ENCODE measurements at regions not wholly inside any gene's neighbourhood (a gene's known extent, or its start where the extent isn't known, plus 50 kb on each side); places are given as distances from the start of the nearest gene placed in this dataset.

- DNase-seq: no peak
These were observed 1475.4 kb downstream of the BRD1 start for GRCh38 chr22:48352086-48352911.

DNA sequence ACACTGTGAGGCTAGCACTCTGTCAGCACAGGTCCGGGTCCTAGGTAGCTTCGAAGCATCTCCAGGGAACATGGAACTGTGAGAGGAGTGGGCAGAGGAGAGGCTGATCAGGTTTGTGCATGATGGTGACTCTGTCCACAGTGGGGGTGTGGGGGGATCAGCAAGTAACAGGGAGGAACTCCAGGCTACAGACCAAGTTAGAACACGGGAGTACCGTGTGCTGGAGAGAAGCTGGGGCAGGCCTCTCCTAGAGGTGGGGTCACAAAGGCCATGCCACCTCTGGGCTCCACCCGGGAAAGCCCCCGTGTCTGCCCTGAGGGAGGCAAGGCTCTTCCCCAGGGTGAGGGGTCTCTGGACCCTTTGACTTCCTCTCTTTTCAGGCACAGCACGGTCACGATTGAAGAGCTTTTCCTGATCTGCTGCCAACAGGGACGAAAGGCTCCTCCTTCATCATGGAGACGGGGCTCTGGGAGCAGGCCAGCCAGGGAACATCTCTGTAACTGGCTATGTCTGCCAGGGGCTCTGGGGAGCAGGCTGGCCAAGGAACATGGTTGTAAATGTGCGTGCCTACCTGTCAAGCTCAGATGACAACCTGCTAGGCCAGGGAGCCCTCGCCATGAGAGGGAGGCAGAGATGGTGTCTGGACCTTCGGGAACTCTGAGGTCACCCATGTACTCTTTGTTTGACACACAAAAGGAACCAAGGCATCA is 1476.1 kb downstream of the BRD1 start:
- no peak for DNase-seq

GRCh38 chr22:48350456-48350855 is 1477.2 kb downstream of the BRD1 start:
- no peak for DNase-seq

GRCh38 chr22:48348855-48349254 is 1478.8 kb downstream of the BRD1 start:
- DNase-seq: no peak

DNA sequence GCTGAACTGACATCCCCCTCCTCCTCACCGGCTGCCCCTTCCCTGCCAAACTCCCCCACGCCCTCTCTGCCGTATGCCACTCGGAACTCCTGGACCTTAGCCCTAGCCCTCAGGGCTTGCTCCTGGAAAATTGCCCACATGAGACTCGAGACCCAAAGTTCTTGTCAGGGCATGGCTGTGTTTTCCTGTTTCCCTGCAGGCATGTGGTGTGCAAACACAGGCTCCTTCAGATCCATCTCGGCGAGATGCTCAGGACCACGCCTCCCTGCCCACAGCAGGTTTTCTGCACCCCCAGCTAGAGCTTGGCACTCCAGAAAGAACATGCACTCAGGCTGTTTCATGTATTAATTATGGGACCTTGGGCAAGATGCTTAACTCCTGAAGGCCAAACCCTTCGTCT is 1480.4 kb downstream of the BRD1 start:
- DNase-seq: no peak

GRCh38 chr22:48346911-48347310 is 1480.8 kb downstream of the BRD1 start:
- no peak for DNase-seq

DNA sequence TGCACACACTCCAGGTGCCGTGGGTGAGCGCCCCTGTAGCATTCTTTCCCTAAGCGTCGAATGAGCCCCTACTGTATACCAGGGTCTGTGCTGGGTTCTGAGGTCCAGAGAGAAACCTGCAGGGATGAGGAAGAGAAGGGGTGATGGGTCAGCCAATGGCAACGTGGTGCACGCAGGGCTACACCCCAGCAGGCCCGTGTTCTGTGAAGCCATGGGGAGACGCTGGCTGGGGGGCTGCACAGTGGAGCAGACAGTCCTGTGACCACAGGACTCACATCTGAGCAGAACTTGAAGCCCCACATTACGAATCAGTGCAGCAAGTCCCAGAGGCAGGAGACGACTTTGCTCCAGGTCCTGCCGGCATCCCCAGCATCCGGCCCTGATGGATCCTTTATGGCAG is 1481.4 kb downstream of the BRD1 start:
- no peak for DNase-seq

GRCh38 chr22:48345631-48346030 is 1482.0 kb downstream of the BRD1 start:
- no peak for DNase-seq

DNA sequence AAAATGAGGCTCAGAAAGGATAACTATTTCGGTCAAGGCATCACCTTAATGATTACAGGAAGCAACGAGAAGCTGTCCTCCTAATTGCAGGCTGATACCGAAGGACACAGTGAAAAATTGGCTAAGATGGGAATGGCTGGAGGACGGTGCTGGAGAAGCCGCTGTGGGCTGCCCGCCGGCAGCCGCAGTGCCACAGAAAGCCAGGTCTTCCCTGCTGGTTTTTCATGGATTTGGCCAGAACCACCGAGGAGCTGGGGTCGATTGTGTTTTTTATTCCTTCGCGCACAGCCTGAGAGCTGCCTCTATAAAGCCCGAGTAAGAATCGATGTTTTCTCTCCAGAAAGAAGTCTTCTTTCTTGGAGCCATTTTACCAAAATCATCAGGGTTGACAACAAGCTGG is 1484.2 kb downstream of the BRD1 start:
- DNase-seq: no peak

GRCh38 chr22:48342732-48343131 is 1484.9 kb downstream of the BRD1 start:
- DNase-seq: no peak

- DNase-seq: no peak
These were observed 1485.7 kb downstream of the BRD1 start for GRCh38 chr22:48342016-48342415.

GRCh38 chr22:48340727-48341709 is 1486.7 kb downstream of the BRD1 start:
- DNase-seq: no peak

DNA sequence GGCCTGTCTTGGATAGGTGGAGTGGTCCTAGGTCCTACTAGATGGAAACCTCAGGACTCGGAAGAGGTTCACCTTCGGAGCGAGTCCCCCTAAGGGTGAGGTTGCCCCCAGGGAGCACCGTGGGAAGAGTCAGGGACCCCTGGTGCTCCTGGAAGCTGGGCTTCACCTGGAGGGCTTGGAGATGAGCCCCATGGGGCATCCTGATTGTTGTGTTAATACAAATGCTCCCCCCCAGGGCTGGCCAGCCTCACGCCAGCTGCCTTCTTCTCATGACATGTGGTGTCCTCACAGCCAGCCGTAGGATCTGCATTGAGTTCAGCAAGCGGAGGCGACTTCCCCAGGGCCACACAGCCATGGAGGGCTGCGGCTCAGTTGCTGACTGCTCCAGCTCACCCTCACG is 1487.5 kb downstream of the BRD1 start:
- DNase-seq: no peak

- no peak for DNase-seq
These were observed 1488.6 kb downstream of the BRD1 start for GRCh38 chr22:48338793-48339705.

GRCh38 chr22:48337957-48338792 is 1489.5 kb downstream of the BRD1 start:
- no peak for DNase-seq

- no peak for DNase-seq
These were observed 1491.2 kb downstream of the BRD1 start for GRCh38 chr22:48336339-48337060.

DNA sequence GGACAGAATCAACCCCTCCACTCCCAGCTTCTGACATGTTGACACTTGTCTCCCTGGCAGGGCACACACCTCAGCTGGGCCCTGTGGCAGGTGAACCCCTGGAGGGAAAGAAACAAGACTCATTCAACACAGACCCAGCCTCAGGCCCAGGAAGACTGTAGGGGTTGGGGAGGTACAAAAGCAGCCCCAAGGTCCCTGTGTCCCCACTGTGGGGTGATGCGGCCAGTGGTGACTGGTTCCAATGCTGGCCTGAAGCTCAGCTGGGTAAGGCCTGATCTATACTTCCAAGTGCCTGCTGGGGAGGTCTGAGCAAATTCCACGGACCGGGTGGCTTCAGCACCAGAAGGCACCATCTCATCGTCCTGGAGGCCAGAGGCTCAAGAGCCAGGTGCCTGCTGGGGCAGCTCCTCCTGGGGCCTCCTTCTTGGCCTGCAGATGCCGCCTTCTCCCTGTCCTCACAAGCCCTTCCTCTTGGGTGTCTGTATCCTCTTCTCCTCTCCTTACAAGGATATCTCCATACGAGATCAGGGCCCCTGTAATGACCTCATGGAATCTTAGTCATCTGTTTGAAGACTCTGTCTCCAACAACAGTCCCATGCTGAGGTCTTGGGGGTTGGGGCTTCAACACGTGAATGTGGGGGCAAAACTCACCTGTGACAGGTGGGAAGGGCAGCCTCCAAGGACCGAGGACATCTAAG is 1492.1 kb downstream of the BRD1 start:
- DNase-seq: no peak

DNA sequence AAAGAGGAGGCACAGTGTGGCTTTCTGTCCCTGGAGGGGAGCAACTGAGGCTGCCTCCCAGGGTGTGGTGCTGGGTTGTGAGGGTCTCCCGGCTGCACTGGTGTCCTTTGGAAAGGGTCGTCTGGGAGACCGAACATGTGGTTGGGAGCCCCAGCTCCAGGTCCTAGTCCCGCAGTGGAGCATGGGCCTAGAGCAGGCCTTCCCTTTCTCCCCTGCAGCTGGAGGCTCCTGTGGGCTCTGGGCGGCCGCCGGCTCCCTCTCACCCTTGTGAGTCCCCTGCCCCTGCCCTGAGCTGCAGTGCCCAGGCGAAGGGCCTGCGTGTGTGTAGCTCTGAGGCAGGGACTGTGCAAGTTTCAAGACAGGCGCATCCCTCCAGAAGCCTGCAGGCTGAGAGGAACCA is 1492.7 kb downstream of the BRD1 start:
- no peak for DNase-seq

DNA sequence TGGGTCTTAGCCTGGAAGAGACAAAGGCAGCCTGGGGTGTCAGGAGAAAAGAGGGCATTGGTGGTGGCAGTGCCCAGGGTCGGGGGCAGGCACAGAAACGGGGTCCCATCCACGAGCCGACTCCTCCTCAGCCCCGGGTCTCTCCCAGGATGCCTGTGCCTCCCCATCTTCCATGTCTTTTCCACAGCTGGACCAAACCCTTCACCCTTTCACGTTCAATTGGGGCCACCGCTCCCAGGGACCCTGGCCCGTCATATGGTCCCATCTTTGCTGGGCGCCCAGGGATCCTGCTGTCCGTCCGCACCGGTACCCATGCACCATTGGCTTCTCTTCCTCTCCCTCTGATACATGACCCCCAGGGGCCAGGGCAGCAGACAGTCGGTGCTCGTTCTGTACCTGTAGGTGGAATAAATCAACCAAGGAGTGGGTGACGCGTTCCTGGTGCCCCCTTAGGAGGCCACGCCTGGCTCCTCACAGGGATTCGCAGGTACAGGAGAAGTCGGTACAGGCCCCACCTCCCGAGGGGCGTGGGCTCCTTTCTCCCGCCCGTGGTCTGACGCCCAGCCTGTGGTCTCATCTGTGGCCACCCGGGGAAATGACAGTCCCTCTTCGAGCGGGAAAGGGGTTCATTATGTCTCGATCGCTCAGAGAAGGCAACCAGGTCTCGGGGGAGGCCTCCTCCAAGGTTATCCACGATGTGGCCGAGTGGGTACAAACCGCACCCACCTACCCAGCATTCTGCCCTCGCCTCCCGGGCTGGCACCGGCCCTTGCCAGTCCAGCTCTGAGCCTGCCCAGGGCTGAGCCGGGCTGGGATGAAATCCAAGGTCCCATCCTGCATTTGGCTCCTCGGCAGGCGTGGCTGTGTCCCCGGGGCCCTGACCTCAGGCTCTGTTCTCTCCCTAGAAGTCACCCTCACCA is 1493.6 kb downstream of the BRD1 start:
- DNase-seq: no peak

Measured in NCI-H1930 (cell line).